HG03196 (cell line): ENCODE measurements at regions not wholly inside any gene's neighbourhood (a gene's known extent, or its start where the extent isn't known, plus 50 kb on each side); places are given as distances from the start of the nearest gene placed in this dataset.

Experiments used
- ATAC-seq: cut with Tn5 transposase; IDR thresholded peaks from one replicate; pipeline ENCODE4 v1.9.1; 2021; ENCODE audit not compliant: unreplicated experiment

- ATAC-seq: no peak
Observed at GRCh38 chr21:27079636-27080240, 112.8 kb upstream of the ADAMTS5 start.

GRCh38 chr21:27078915-27079314, 112.0 kb upstream of the ADAMTS5 start:
- no peak for ATAC-seq

- ATAC-seq: no peak
Observed at GRCh38 chr21:27077501-27077900, 110.6 kb upstream of the ADAMTS5 start.

GRCh38 chr21:27076025-27076424, 109.1 kb upstream of the ADAMTS5 start:
- ATAC-seq: no peak

GRCh38 chr21:27070861-27071670, 104.2 kb upstream of the ADAMTS5 start:
- no peak for ATAC-seq

- no peak for ATAC-seq
Observed at GRCh38 chr21:27068811-27069210, 101.9 kb upstream of the ADAMTS5 start.

GRCh38 chr21:27067226-27067625, 100.3 kb upstream of the ADAMTS5 start:
- ATAC-seq: no peak

- no peak for ATAC-seq
Observed at GRCh38 chr21:27062443-27062842, 95.6 kb upstream of the ADAMTS5 start.

- no peak for ATAC-seq
Observed at GRCh38 chr21:27061770-27062169, 94.9 kb upstream of the ADAMTS5 start.

- no peak for ATAC-seq
Observed at GRCh38 chr21:27060190-27060589, 93.3 kb upstream of the ADAMTS5 start.

- no peak for ATAC-seq
Observed at GRCh38 chr21:27058673-27059605, 92.1 kb upstream of the ADAMTS5 start.

- ATAC-seq: no peak
Observed at GRCh38 chr21:27057997-27058396, 91.1 kb upstream of the ADAMTS5 start.

GRCh38 chr21:27047658-27048314, 80.9 kb upstream of the ADAMTS5 start:
- ATAC-seq: no peak

GRCh38 chr21:27047283-27047657, 80.4 kb upstream of the ADAMTS5 start:
- ATAC-seq: no peak

GRCh38 chr21:27045281-27045985, 78.5 kb upstream of the ADAMTS5 start:
- no peak for ATAC-seq

- ATAC-seq: no peak
Observed at GRCh38 chr21:27043377-27043776, 76.5 kb upstream of the ADAMTS5 start.

- ATAC-seq: no peak
Observed at GRCh38 chr21:27040738-27041469, 74.0 kb upstream of the ADAMTS5 start.

- ATAC-seq: no peak
Observed at GRCh38 chr21:27036736-27037301, 69.9 kb upstream of the ADAMTS5 start.

- ATAC-seq: no peak
Observed at GRCh38 chr21:27035791-27036190, 68.9 kb upstream of the ADAMTS5 start.
